Panc1 (cell line): ENCODE measurements at regions not wholly inside any gene's neighbourhood (a gene's known extent, or its start where the extent isn't known, plus 50 kb on each side); places are given as distances from the start of the nearest gene placed in this dataset.
A peak's percentile ranks its signal among the peaks of the same experiment; 100 is the strongest.

Experiments
- ATAC-seq: fragments of 200-7000 bp; cut with Tn5 transposase; 2 replicates; pipeline ENCODE4 v1.9.1; 2020; ENCODE audit warnings: mild to moderate bottlenecking, moderate library complexity
- BruUV-seq: library from RNA; stranded (reverse); fragments of 400-500 nt; replicated peaks from 2 replicates; lab custom pipeline; 2021; lab: Mats Ljungman, UMichigan
- CTCF ChIA-PET: fragments of 300-600 bp; sonication (Branson Sonifier 250); formaldehyde crosslinking; loops from one replicate; lab custom pipeline; 2022; ENCODE audit warnings: antibody characterized with exemption; lab: Charles Lee
- POLR2A ChIA-PET: fragments of 300-600 bp; sonication (Branson Sonifier 250); formaldehyde crosslinking; loops from one replicate; lab custom pipeline; 2022; ENCODE audit warnings: antibody characterized with exemption; lab: Charles Lee
- DNase-seq: peaks from one replicate; pipeline ENCODE4 v3.0.0-alpha.2; 2010; ENCODE audit warnings: low read depth, low spot score
- H3K27ac ChIP-seq: 2 replicates; pipeline ENCODE4 v1.5.1; 2011; ENCODE audit warnings: mild to moderate bottlenecking, low read length, inconsistent platforms
- H3K27me3 ChIP-seq: fragments of 200-500 bp; sonication (Bioruptor generic); 2 replicates; pipeline ENCODE4 v1.6.0; 2014; ENCODE audit warnings: low read length, inconsistent platforms; ENCODE audit not compliant: control insufficient read depth, insufficient read depth
- H3K36me3 ChIP-seq: fragments of 200-500 bp; sonication (Bioruptor generic); 2 replicates; pipeline ENCODE4 v1.5.1; 2014; ENCODE audit warnings: inconsistent platforms, mild to moderate bottlenecking, low read length, moderate library complexity; ENCODE audit not compliant: control insufficient read depth, insufficient read depth
- H3K4me1 ChIP-seq: 2 replicates; pipeline ENCODE4 v1.5.1; 2011; ENCODE audit warnings: inconsistent platforms, mild to moderate bottlenecking, low read length, moderate library complexity; ENCODE audit not compliant: control insufficient read depth, insufficient read depth
- H3K4me3 ChIP-seq, 2 experiments: 2 replicates each; pipeline ENCODE4 v1.5.1; 2011 to 2012; ENCODE audit warnings: low read depth in 2 of 2, low read length in 2 of 2, mild to moderate bottlenecking in 2 of 2, inconsistent platforms in 1 of 2, moderate library complexity in 1 of 2
- H3K9me3 ChIP-seq: fragments of 200-500 bp; sonication (Bioruptor generic); 2 replicates; pipeline ENCODE4 v1.5.1; 2014; ENCODE audit warnings: low read depth, mild to moderate bottlenecking, inconsistent platforms, low read length, moderate library complexity; ENCODE audit not compliant: control insufficient read depth, insufficient read depth
- CTCF ChIP-seq: fragments of 450-650 bp; IDR thresholded peaks from 2 replicates; pipeline ENCODE4 v1.5.1; 2017; ENCODE audit warnings: mild to moderate bottlenecking
- POLR2AphosphoS5 ChIP-seq: IDR thresholded peaks from 2 replicates; pipeline ENCODE4 v1.6.1; 2012; ENCODE audit warnings: mild to moderate bottlenecking, low read depth, low read length, moderate library complexity
- REST ChIP-seq, 2 experiments: IDR thresholded peaks; 2 replicates each; pipeline ENCODE4 v1.6.1; 2011 to 2012; ENCODE audit warnings: low read depth in 2 of 2, control low read depth in 1 of 2, low read length in 1 of 2, mild to moderate bottlenecking in 1 of 2, moderate library complexity in 1 of 2; ENCODE audit not compliant: insufficient read depth in 1 of 2
- SIN3A ChIP-seq: IDR thresholded peaks from 2 replicates; pipeline ENCODE4 v1.6.1; 2012; ENCODE audit warnings: low read depth, mild to moderate bottlenecking, low read length, moderate library complexity, borderline replicate concordance; ENCODE audit not compliant: insufficient read depth
- TCF7L2 ChIP-seq: IDR thresholded peaks from 2 replicates; pipeline ENCODE4 v1.6.1; 2011; ENCODE audit warnings: mild to moderate bottlenecking, low read depth, low read length, inconsistent platforms
- in situ Hi-C: cut with HindIII; loops from 2 replicates; pipeline ENCODE4 v1.10.0; 2016; ENCODE audit warnings: low sequenced_read_pairs, low pct_unique_long_range_greater_than_20kb
- intact Hi-C: fragments of 100-400 bp; cut with micrococcal nuclease; formaldehyde crosslinking; loops from one replicate; pipeline ENCODE4 v1.10.0; 2022; ENCODE audit not compliant: unreplicated experiment

GRCh38 chr5:174794931-174795672, 70.7 kb downstream of the MSX2 start:
- Histone ChIP-seq H3K4me1 (no peaks in the 10 kb centered on the region; the same call in 1 of the 2 replicates), H3K27me3 (peaks cover 5% of the 10 kb centered on the region; the same call in 1 of the 2 replicates), H3K4me3 (no peak overlapping the region), H3K9me3 (no peaks in the 10 kb centered on the region), H3K36me3 (no peaks in the 10 kb centered on the region), H3K27ac (no peak overlapping the region)
- in situ Hi-C loops = no loop called here
- TF ChIP-seq CTCF = no peak
- no peak for TF ChIP-seq POLR2AphosphoS5
- no peak for TF ChIP-seq REST (IDR thresholded peaks at IDR 0.05; ENCODE audit: insufficient read depth in 1 of 2, low read depth in 2 of 2, low read length in 1 of 2)
- no peak for TF ChIP-seq SIN3A
- no peak for TF ChIP-seq TCF7L2
- no TSS peak for BruUV-seq
- ATAC-seq = no peak
- ChIA-PET CTCF (interaction anchor here (0.8 to 3.0 kb wide), 2 partner anchors 43 to 376 kb away, joined by 3 to 13 read pairs; no protein-coding TSS in a partner anchor), POLR2A (no interaction called here)
- DNase-seq = no peak
- intact Hi-C loops = no loop called here

- Histone ChIP-seq H3K36me3 (no peaks in the 10 kb centered on the region), H3K27me3 (peaks cover 5% of the 10 kb centered on the region; the same call in 1 of the 2 replicates), H3K9me3 (no peaks in the 10 kb centered on the region), H3K4me1 (no peaks in the 10 kb centered on the region; the same call in 1 of the 2 replicates), H3K4me3 (peak overlapping the region in 1 of 2 experiments; percentile 35; a peak in 2 of 4 replicates), H3K27ac (no peak overlapping the region)
- POLR2A ChIA-PET = no interaction called here
- no TSS peak for BruUV-seq
- peak; percentile 96 for ATAC-seq
- intact Hi-C loops = loop anchor here (1.0 to 2.0 kb wide), 2 partner anchors 375 to 467 kb away; no protein-coding TSS in a partner anchor
- TF ChIP-seq TCF7L2 (no peak), CTCF (peak; percentile 98)
- in situ Hi-C loops = no loop called here
- peak; percentile 17 for DNase-seq
- CTCF ChIA-PET = interaction anchor here (0.6 to 3.0 kb wide), 6 partner anchors 9 to 498 kb away, joined by 4 to 13 read pairs (median 6); no protein-coding TSS in a partner anchor
Observed at GRCh38 chr5:174793684-174794328, 69.4 kb downstream of the MSX2 start.
